Type B pancreatic cell (in vitro differentiated cells): ENCODE measurements at regions not wholly inside any gene's neighbourhood (a gene's known extent, or its start where the extent isn't known, plus 50 kb on each side); places are given as distances from the start of the nearest gene placed in this dataset.

ENCODE experiments used
- DNase-seq: peaks from one replicate; pipeline ENCODE4 v3.0.0; 2021; ENCODE audit warnings: mixed read lengths; ENCODE audit not compliant: unreplicated experiment; ENCODE audit errors: extremely low spot score
- H3K27ac Mint-ChIP-seq: 2 replicates; pipeline ENCODE4 v1.8.0; 2021; ENCODE audit warnings: mild to moderate bottlenecking, mixed read lengths
- H3K27me3 Mint-ChIP-seq: 2 replicates; pipeline ENCODE4 v1.8.0; 2021; ENCODE audit warnings: mixed read lengths
- H3K36me3 Mint-ChIP-seq: 2 replicates; pipeline ENCODE4 v1.8.0; 2021; ENCODE audit warnings: mixed read lengths
- H3K4me1 Mint-ChIP-seq: one replicate; pipeline ENCODE4 v1.8.0; 2021; ENCODE audit warnings: mixed read lengths; ENCODE audit not compliant: unreplicated experiment
- H3K4me3 Mint-ChIP-seq: 2 replicates; pipeline ENCODE4 v1.8.0; 2021; ENCODE audit warnings: mild to moderate bottlenecking, mixed read lengths
- H3K9me3 Mint-ChIP-seq: 2 replicates; pipeline ENCODE4 v1.8.0; 2021; ENCODE audit warnings: mixed read lengths
- CTCF ChIP-seq: fragments of 200-600 bp; sonication (generic); conservative IDR thresholded peaks from 2 replicates; pipeline ENCODE4 v1.5.0; 2021; ENCODE audit warnings: antibody characterized with exemption, mild to moderate bottlenecking

- DNase-seq, result no peak
- Mint-ChIP-seq H3K36me3 (no peaks in the 10 kb centered on the region), H3K27ac (no peak overlapping the region), H3K4me3 (no peak overlapping the region), H3K27me3 (no peaks in the 10 kb centered on the region), H3K9me3 (no peaks in the 10 kb centered on the region), H3K4me1 (no peaks in the 10 kb centered on the region)
- TF ChIP-seq CTCF, result no peak
Measured at GRCh38 chr6:115276881-115277565, 783.7 kb downstream of the FRK start.

GRCh38 chr6:115272311-115272710 lies 788.4 kb downstream of the FRK start:
- Mint-ChIP-seq H3K9me3 (no peaks in the 10 kb centered on the region), H3K27me3 (no peaks in the 10 kb centered on the region), H3K4me3 (no peak overlapping the region), H3K27ac (no peak overlapping the region), H3K36me3 (no peaks in the 10 kb centered on the region), H3K4me1 (no peaks in the 10 kb centered on the region)
- no peak for DNase-seq
- TF ChIP-seq CTCF, result no peak

GRCh38 chr6:115271434-115271833 lies 789.3 kb downstream of the FRK start:
- Mint-ChIP-seq H3K27me3 (no peaks in the 10 kb centered on the region), H3K9me3 (no peaks in the 10 kb centered on the region), H3K4me1 (no peaks in the 10 kb centered on the region), H3K4me3 (no peak overlapping the region), H3K27ac (no peak overlapping the region), H3K36me3 (no peaks in the 10 kb centered on the region)
- no peak for DNase-seq
- TF ChIP-seq CTCF, result peak; percentile 24

- Mint-ChIP-seq H3K4me3 (no peak overlapping the region), H3K4me1 (no peaks in the 10 kb centered on the region), H3K9me3 (no peaks in the 10 kb centered on the region), H3K27ac (no peak overlapping the region), H3K36me3 (no peaks in the 10 kb centered on the region), H3K27me3 (no peaks in the 10 kb centered on the region)
- DNase-seq, result no peak
- no peak for TF ChIP-seq CTCF
Measured at GRCh38 chr6:115270953-115271352, 789.7 kb downstream of the FRK start.

- no peaks in the 10 kb centered on the region for H3K4me1 Mint-ChIP-seq
- no peak for DNase-seq
- H3K9me3 Mint-ChIP-seq, result peaks cover 4% of the 10 kb centered on the region
- TF ChIP-seq CTCF, result no peak
- no peaks in the 10 kb centered on the region for H3K27me3 Mint-ChIP-seq
- H3K4me3 Mint-ChIP-seq, result no peak overlapping the region
- H3K27ac Mint-ChIP-seq, result no peak overlapping the region
- H3K36me3 Mint-ChIP-seq, result no peaks in the 10 kb centered on the region
Measured at GRCh38 chr6:115241373-115241772, 819.3 kb downstream of the FRK start.

- no peaks in the 10 kb centered on the region for H3K4me1 Mint-ChIP-seq
- H3K36me3 Mint-ChIP-seq, result no peaks in the 10 kb centered on the region
- H3K4me3 Mint-ChIP-seq, result no peak overlapping the region
- no peak for TF ChIP-seq CTCF
- no peak for DNase-seq
- H3K27ac Mint-ChIP-seq, result no peak overlapping the region
- H3K27me3 Mint-ChIP-seq, result no peaks in the 10 kb centered on the region
- H3K9me3 Mint-ChIP-seq, result no peaks in the 10 kb centered on the region
Measured at GRCh38 chr6:115221198-115221597, 839.5 kb downstream of the FRK start.
